AG04449 (cell line): ENCODE measurements at regions not wholly inside any gene's neighbourhood (a gene's known extent, or its start where the extent isn't known, plus 50 kb on each side); places are given as distances from the start of the nearest gene placed in this dataset.

Source experiments
- CTCF ChIA-PET: fragments of 350-600 bp; formaldehyde crosslinking; extraction: SDS; loops from one replicate; lab custom pipeline; 2021; ENCODE audit warnings: antibody characterized with exemption; lab: Yijun Ruan, JAX
- POLR2A ChIA-PET: fragments of 400-600, 350-600 bp; formaldehyde crosslinking; extraction: SDS; loops from one replicate; lab custom pipeline; 2020; ENCODE audit warnings: antibody characterized with exemption, inconsistent platforms; lab: Yijun Ruan, JAX
- DNase-seq: peaks from one replicate; pipeline ENCODE4 v3.0.0-alpha.2; 2010; ENCODE audit warnings: low read depth, low spot score
- H3K4me3 ChIP-seq: 2 replicates; pipeline ENCODE4 v1.5.1; 2011; ENCODE audit warnings: low read depth, mild to moderate bottlenecking, control low read depth, low read length
- TF ChIP-seq, protein P1 (sequence below): IDR thresholded peaks from one replicate; pipeline ENCODE4 v1.5.1; 2011; ENCODE audit warnings: mild to moderate bottlenecking, moderate library complexity, low read length, control low read depth, inconsistent platforms; ENCODE audit not compliant: insufficient read depth; ENCODE audit errors: missing control alignments

DNA sequence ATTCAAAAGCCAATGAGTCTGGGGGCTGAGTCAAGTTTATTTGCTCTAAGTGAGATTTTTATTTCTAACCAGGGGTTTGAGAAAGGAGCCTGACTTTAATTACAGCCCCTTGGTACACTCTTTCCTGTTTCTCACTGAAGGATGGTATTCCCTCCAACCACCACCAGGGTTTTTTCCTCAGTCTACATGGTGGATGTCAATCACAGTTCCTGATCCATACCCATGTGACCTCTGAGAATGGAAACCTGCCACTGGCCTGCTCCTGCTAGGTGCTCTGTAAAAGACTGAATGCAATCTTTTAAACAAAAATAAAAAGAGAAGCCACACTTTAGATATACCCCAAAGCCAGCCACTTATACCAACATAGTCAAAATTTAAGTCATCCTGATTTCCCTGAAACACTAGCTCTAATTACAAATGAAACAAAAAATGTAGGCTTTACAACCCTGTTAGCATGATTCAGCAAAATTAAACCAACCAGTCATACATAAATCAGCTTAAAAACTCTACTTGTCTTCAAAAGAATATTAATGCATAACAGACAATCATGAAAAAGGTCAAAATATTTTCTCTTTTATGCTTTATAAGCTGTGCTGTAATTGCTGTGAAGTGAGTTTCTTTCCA lies 112.1 kb upstream of the NWD2 start:
- POLR2A ChIA-PET: no interaction called here
- CTCF ChIA-PET: no interaction called here
- DNase-seq: no peak

DNA sequence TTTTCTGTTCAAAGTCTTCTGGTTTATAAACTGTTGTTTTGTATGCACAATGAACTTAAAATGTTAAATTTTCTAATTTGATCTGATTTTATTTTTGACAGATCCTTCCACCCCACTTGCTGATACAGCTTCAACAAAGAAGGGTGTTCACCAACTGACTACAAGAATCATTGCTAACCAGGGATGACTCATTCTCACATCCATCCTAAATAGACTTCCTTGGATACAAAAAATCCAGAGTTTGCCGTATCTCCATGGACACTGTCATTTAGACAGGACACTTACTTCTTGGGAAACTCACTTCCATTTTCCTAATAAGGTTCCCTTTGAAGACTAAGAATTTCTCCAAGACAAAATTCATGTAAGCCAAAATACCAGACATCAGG lies 111.6 kb upstream of the NWD2 start:
- POLR2A ChIA-PET: no interaction called here
- CTCF ChIA-PET: no interaction called here
- DNase-seq: no peak

More for the DNA sequence above, 112.1 kb upstream of the NWD2 start:
- no peak overlapping the region for H3K4me3 ChIP-seq
- TF ChIP-seq, protein P1, sequence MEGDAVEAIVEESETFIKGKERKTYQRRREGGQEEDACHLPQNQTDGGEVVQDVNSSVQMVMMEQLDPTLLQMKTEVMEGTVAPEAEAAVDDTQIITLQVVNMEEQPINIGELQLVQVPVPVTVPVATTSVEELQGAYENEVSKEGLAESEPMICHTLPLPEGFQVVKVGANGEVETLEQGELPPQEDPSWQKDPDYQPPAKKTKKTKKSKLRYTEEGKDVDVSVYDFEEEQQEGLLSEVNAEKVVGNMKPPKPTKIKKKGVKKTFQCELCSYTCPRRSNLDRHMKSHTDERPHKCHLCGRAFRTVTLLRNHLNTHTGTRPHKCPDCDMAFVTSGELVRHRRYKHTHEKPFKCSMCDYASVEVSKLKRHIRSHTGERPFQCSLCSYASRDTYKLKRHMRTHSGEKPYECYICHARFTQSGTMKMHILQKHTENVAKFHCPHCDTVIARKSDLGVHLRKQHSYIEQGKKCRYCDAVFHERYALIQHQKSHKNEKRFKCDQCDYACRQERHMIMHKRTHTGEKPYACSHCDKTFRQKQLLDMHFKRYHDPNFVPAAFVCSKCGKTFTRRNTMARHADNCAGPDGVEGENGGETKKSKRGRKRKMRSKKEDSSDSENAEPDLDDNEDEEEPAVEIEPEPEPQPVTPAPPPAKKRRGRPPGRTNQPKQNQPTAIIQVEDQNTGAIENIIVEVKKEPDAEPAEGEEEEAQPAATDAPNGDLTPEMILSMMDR: no peak

DNA sequence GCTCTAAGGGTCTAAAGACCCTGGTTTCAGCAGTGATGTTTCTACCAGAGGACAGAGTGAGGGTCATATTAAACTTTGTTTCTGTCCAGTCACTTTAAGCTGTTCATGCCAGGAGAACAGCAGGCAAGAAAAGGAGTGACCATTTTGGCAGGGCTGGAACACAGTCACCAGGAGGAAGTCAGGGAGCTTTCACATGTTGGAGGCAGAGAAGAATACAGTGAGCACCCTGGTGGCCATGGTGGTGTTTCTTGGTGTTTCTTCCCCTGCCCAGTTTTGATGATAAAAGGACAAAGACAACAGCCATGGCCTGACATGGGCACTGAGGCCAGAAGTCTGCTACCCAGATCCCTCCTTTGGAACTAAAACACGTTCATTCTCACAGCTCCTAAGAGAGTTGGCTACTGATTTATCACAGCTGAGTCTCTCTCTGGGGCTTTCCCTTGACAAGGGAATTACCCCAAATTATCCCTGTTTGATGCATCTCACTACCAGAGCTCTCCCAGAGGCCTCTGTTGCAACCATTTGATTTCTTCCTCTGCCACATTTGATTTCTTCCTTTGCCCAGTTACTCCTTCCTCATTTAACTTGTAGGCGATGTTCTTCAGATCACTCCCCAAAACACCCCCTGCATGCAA lies 106.4 kb upstream of the NWD2 start:
- CTCF ChIA-PET: no interaction called here
- no peak for DNase-seq
- TF ChIP-seq, protein P1: no peak
- no peak overlapping the region for H3K4me3 ChIP-seq
- POLR2A ChIA-PET: no interaction called here

More for the DNA sequence above, 111.6 kb upstream of the NWD2 start:
- H3K4me3 ChIP-seq: no peak overlapping the region
- TF ChIP-seq, protein P1: no peak

DNA sequence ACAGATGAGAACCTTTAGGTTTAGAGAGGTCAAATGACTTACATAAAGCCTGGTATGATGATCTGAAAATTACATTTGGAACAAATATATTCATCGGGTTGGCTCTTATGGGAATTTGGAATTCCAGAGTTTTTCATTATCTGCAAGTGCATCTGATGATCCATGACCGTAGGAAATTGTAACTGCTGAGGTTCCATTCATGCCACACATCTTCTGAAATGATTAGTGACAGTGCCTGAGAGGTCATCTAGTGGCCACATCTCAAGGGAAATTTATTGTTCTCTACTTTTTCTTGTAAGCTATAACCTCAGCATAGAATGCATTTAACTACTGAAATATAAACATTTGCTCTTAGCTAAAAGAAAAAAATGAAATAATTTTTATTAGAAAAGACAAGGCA lies 105.8 kb upstream of the NWD2 start:
- ChIA-PET POLR2A (no interaction called here), CTCF (no interaction called here)
- no peak overlapping the region for H3K4me3 ChIP-seq
- no peak for DNase-seq
- TF ChIP-seq, protein P1: no peak

DNA sequence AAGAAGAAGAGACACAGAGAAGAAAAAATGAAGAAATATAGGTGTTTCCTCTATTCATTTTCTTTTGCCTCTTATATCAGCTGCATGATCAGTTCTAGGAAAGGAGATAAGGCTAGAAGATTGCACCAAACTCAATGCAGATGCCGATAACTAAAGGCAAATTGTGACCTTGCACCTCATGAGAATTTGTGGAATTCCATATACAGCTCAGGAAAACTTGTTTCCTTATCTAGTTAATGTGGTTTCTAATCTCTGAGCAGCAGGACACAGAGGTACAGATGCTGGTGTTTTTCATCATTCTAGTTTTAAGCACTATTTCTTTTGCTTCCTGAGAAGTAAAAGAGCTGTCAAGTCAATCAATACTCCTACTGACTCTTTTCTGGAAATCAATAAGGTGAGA lies 104.6 kb upstream of the NWD2 start:
- TF ChIP-seq, protein P1: no peak
- no peak overlapping the region for H3K4me3 ChIP-seq
- ChIA-PET POLR2A (no interaction called here), CTCF (no interaction called here)
- DNase-seq: no peak

DNA sequence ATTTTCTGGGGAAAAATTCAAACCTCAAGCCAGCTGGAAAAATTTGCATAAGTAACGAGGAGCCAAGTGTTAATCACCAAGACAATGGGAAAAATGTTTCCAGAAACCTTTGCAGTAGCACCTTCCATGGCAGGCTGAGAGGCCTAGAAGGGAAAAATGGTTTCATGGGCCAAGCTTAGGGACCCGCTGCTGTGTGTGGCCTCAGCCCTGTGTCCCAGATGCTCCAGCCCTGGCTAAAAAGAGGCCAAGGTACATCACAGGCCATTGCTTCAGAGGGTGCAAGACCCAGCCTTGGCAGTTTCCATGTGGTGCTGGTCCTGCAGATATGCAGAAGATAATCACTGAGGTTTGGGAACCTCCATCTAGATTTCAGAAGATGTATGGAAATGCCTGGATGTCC lies 98.3 kb upstream of the NWD2 start:
- H3K4me3 ChIP-seq: no peak overlapping the region
- TF ChIP-seq, protein P1: no peak
- ChIA-PET CTCF (no interaction called here), POLR2A (no interaction called here)
- no peak for DNase-seq
